ENCODE measurements at regions not wholly inside any gene's neighbourhood (a gene's known extent, or its start where the extent isn't known, plus 50 kb on each side); places are given as distances from the start of the nearest gene placed in this dataset.

DNA sequence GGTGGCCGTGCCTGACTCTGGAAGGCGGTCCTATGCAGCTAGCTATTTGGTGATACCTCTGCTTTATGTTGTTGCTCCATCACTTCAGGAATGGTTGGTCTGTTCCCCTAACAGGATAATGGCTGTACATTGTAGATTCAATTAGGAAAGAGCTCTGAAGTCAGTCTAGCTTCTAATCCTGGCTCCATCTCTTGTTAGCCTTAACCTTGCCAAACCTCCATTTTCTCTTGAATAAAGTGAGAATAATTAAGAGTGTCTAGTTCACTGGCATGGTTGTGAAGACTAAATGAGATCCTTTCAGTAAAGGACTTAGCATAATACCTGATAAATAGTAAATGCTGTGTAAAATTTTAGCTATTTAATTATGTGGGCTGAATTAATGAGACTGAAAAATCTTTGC is 262.5 kb upstream of the ARHGAP20 start:
- no peak for DNase-seq

DNA sequence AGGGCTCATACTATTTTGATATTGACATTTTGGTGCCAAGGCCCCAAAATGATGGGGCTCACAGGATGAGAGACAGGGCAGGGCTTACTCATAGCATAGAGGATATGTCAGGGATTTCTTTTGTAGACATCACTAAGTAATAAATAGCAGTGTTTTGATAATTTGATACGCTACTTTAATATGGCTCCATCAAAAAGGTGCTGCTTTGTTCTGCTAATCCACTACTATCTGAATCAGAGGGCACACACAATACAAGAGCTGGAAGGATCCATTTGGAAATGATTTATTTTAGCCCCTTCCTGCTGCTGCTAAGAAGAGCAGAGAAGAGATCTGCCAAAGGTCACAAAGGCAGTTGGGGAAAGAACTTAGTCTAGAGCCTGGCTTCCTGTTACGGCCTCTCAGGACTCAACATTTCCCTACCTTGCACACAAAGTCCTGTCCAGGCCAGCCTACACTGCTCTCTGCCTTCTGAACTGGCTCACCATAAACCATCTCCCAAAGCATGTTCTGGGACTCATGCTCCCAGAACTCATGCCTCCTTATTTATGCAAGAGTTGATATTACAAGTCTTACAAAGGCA is 261.3 kb upstream of the ARHGAP20 start:
- DNase-seq = no peak

DNA sequence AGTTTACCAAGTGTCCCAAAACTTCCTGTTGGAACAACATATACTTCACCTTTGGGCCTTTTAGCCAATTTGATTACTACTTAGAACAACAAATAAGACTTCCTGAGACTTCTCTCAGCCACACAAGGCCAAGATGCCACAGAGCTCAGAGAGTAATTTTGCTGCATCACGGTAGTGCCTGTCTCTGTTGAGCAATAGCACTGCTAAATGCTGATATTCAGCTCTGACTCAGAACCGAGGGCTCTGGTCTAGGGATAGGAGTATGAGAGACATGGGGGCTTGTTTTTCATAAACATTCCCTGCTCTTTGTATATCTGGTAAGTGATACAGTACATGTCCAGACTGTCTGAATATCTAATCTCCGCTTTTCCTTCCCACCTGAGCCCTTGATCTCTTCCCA is 260.4 kb upstream of the ARHGAP20 start:
- DNase-seq = no peak

DNA sequence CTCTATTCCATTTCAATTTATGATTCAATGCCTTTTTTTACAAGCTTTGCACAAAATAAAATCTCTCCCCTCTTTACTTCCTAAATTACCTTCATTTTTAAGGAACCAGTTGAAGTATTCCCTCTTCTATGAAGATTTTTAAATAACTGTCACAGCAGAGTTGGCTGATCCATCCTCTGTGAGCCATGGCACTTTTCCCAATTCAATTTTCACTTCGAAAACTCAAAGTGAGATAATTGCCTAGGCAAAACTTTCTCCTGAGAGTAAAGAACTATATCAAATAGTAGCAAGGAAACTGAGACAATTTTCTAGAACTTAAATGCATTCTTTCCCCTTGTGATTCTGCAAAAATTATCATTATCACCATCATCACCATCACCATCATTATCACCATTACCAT is 259.9 kb upstream of the ARHGAP20 start:
- DNase-seq = no peak

DNA sequence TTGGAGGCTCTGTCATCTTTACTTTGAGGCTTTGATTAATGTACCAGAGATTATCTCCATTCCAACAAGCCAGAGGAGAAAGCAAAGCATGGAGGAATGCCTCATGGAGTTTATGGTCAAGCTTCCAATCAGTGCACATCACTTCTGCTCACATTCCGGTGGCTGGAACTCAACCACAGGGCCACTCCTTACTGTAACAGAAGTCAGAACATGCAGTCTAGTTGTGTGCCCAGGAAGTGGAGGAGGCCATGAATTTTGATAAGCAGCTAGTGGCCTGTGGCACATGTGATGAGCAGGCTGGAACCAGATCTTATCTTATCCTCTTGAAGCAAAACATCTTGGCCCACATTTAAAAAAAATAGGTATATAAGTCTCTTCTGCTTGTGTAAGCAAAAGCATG is 258.9 kb upstream of the ARHGAP20 start:
- DNase-seq = no peak

DNA sequence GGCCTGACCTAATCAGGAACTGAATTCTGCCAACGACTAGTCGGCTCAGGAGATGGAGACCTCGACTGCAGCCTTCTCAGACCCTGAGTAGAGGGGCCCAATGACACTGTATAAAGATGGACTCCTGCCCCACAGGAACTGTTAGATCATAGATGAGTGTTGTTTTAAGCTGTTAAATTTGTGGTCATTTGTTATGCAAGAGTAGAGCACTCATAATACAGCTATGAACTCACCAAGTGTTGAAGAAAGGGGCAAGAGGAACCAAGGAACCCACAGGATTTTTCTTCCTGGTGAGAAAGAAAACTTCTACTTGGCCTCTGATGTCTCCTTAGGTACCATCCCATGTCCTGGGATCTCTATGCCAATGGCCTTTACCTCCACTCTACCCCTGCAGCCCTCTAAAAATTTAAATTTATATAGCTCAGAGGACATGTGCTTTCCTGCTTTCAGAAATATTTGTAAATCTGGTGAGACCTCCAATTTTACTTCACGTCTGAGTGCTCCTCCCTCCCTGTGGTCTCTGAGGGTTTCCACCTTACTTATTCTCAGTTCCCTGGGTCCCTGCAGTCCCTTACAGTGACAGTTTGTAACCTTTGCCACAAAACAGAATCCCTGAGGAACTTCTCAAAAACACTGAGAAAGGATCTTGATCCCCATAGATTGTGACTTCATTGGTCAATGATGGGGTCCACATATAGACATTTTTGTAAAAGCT is 256.3 kb upstream of the ARHGAP20 start:
- no peak for DNase-seq

DNA sequence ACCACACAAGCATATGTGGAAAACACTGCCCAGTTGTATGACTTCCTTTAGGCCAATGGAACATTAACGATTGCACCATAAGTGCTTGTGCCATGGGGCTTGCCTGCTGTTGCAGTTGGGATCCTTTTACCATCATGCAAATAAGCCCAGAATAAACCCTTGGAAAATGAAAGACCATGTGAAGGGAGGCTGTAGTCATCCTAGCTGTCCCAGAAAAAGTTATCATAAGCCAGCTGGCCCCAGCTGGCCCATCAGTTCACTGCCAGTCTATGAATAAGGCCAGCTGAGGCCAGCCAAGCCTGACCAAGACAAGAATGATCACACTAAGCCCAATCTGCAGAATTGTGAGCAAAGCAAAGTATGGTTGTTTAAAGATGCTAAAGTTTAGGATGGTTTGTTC is 253.9 kb upstream of the ARHGAP20 start:
- no peak for DNase-seq

DNA sequence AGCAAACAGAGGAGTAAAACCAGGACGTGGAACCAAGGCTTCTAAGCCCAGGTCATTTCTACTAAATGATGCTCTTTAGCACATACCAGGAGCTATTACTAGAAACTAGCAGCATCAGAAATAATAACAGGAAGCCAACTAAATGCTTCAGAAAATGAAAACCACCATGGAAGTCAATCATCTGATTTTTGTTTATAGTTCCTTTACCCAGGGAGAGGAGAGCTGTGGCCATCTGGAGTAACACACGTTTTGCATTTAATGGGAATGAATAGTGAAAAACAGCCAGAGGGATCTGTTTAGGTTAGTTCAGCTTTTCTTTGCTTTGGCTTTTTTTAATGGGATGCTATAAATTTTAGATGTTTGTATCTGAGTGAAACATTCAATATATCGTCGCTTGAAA is 250.7 kb upstream of the ARHGAP20 start:
- DNase-seq = no peak

DNA sequence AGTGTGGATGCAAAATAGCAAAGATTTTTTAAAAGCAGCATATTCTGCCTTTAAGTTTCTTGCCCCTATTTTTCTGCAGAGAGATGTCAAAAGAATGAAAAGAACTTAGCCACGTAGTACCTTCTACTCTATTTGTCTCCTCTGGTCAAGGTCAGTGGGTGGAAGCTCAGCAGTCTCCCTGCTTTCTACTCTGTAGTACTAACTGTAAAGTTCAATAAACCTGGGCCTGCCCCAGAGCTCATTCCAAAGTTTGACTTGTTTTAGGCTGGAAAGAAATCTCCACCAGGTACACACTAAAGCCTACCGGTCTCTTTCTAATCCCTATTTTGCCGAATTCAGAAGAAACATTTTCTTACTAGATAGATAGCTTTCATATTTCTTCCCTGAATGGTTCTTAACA is 247.9 kb upstream of the ARHGAP20 start:
- no peak for DNase-seq

DNA sequence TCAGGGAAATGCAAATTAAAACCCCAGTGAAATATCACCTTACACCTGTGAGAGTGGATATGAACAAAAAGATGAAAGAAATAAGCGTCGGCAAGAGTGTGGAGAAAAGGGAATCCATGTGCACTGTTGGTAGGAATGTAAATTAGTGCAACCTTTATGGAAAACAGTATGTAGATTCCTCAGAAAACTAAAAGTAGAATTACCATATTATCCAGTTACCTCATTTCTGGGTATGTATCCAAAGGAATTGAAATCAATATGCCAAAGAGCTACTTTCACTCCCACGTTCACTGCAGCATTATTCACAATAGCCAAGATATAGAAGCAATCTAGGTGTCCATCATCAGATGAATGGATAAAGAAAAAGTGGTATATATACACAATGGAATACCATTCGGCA is 246.0 kb upstream of the ARHGAP20 start:
- no peak for DNase-seq

DNA sequence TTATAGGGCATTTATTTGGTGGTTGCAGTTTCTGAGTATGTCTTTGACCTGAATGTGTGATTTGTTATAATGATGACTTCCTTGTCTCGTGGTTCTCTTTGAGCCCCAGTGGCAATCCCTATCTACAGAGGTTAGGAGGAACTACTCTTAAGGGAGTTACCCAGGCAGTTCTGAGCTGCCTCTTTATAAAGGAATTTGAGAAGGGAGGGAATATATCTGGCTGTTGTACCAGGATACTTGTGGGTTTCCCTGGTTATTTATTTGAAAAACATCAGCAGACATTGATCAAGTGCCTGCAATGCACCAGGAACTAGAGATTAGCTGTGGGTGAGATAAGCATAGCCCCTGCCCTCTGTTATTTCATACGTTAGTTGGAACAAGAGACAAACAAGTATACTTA is 243.5 kb upstream of the ARHGAP20 start:
- no peak for DNase-seq

DNA sequence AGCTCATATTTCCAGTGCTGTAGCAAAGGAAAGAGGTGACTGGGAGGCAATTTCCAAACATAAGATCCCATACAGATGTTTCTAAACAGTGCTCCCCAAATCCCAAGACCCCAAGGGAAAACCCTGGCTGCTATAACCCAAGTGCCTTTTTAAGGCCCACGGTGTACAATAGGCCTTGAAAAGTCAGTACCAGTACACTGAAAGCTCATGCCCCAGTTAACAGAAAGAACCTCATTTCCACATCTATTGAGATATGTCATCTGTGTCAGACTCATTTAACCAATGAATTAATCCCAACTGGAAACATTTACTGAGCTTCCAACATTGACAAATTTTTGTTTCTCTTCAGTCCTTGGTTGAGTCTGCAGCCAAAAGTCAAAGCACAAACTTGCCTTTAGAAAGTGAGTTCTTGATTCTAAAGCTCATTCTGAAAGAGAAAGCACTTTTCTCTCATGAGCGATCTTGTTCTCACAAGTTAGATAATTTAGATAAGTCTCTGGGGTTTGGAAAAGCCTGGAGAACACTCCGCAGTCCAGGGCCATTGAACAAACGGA is 239.8 kb upstream of the ARHGAP20 start:
- no peak for DNase-seq

DNA sequence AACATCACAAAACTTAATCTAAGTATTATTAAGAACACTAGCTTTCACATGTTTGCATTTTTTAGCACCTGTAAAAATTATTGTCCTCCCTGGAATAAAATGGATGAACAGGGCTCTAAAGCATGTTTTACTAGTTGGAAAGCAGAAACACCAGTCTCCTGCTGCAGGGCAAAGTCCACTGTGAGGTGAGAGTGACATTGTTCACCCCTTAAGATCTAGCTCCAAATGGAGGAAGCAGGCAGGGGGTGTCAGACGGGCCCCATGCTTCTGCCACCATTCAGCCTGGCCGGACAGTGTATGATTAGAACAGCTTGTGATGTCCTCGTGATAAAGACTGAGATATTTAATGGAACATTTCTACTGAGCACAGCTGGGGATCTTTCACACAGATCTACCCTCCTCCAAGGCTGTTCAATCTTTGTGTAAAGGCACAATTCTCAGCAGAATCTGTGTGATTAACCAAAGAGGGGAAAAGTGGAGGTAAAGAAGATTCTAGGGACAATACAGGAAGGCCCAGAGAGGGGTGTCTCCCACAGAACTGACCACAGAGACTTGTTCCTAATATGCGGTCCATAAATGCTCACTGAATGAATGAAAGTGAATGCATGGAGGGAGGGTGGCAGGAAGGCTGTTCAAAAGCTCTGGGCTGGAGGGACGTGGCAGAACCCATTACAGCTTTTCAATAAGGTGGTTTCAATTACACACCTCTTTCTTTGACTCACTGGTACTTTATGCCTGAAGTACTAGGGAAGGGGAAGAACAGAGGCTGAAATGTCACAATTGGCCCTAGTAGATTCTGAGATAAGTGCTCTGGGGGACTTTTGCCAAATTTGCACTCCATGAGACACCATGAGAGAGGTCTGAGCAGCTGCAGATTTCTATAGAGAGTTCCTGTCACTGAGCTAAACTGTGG is 239.1 kb upstream of the ARHGAP20 start:
- DNase-seq = peak; percentile 79

DNA sequence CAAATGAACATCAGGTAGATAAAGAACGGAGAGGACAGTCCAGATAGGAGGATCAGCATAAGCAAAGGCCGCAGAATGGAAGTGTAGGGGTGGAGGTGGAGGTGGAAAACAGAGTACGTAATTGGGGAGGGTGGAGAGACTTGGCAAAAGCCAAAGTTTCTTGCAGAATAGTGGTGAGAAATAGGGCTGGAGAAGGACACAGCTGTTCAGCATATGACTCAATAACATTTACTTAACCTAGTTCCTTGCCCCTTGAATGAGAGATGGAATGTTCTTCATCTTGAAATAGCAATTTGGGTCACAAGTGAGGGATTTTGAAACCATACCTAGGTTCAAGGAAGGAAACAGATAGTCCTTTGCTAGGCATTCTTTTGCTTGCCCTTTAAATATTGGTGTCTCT is 235.9 kb upstream of the ARHGAP20 start:
- no peak for DNase-seq

DNA sequence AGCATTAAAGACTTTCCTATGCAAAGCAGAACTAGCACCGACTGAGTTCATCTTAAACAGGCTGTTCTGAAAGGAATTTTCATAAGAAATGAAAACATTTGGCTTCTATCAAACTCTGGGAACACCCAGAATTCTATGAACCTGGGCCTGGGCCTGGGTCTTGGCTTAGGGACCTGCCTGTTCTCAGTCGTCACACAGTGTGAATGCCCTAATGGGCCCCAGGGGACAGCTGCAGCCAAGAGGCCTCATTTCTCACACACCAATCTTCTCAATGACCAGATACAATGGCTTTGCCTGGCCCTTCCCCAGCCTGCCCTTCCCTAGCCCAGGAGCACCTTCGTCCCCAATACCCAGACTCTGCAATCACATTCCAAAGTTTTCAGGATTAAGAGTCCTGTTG is 234.9 kb upstream of the ARHGAP20 start:
- DNase-seq = no peak

DNA sequence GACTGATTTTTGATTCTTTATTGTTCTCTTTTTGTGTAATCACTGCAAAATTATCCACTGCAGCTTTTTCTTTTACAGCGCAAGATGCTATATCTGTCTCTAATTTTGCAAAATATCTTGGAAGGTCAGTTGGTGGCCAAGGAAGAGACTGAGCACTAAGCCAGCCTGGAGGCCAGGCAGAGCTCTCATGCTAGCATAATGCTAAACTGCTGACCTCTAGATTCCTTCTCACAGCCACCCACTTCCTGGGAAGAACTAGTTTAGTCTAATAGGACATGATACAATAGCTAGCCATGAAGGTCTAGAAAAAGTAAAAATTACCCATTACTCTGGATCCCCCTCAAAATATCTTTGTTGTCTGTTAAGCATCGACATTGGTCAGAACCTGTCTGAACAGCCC is 227.2 kb upstream of the ARHGAP20 start:
- DNase-seq = no peak

DNA sequence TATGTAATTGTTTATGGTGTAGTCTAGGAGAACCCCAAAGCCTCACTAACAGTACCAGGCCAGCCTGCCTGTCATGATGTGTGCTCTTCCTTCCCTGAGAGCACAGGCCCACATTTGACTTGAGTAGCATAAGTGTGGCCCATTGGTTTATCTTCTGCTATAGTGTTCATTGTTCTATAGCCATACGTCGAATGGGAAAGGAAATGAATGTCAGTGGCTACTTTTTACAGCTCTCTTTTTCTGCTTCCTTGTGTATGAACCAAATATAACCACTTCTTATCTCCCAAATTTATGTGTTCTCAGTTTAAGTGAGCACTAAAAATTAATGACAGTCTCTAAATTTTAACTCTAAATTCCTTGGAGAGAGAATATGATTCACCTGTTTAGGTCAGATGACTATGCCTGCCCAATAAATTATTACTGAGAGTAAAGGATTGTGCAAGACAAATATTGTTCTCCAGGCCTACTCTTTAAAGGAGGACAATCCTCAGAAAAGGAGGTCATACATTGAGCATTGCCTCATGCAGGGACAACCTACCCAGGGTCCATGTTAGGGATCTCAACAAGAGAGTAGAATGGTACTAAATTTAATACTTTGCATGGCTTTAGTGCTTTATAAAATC is 222.9 kb upstream of the ARHGAP20 start:
- DNase-seq = no peak

DNA sequence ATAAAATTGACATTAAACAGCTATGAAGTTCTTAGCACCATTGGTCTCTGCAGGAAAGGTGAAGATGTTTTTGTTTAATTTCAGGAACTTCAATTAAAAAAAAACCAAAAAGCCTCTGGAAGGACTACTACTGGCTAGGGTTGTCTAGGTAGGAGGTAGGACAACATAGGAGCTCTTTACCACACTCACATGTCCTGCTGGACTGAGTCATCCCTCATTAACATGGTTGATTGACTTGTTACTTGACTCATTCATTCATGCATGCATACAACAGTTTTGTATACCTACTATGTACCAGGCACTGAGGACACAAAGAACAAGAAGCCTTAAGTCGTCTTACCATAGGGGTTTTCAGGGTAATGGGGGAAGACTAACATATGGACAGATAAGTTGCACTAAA is 216.9 kb upstream of the ARHGAP20 start:
- no peak for DNase-seq

DNA sequence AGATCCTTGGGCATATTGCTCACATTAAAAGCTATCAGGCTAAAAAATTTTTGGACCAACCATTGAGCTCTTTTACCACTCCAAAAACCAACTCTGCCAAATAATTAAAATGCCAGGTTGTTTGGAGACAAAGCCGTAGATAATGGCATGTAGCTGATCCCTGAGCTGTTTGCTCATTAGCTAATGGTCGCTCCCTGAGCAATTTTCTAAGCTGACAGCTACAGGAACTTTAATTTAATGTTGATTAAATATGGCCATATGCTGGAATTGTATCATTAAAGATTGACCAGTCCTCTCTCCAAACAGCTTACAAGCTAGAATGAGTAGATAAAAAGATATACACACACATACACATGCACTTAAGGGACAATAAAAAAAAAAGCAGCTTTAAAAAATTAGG is 216.2 kb upstream of the ARHGAP20 start:
- no peak for DNase-seq

DNA sequence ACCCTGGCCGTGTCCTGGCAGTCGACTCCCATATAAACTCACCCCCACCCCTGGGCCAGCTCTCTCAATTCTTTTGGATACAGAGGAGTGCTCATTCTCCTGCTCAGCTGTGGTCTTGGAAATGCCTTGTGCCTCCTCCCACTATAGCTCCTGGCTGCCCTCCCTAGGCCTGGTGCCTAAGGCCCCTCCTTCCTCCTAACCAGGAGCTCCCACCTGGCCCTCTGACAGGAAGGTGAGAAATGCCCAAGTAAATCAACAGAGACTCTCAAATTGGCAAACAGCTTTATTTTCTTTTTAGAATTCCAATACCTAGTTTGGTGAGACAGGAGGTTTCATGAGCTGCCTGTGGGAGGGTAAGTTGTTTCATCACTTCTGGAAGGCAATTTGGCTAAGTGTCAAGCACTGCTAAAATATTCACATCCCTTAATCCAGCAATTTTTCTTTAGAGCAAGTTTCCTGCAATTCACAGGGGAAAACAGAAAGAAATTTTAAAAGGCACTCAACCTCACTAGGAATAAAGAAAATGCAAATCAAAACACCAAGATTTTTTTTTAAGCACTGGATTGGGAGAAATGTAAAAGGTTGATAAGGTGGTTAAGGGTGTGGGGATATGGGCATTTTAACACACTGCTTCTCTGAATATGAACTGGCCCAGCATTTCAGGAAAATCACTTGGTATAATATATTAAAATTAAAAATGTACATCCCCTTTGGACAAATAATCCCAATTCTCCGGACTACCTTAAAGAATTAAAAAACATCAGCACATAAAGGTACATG is 209.7 kb upstream of the ARHGAP20 start:
- no peak for DNase-seq

DNA sequence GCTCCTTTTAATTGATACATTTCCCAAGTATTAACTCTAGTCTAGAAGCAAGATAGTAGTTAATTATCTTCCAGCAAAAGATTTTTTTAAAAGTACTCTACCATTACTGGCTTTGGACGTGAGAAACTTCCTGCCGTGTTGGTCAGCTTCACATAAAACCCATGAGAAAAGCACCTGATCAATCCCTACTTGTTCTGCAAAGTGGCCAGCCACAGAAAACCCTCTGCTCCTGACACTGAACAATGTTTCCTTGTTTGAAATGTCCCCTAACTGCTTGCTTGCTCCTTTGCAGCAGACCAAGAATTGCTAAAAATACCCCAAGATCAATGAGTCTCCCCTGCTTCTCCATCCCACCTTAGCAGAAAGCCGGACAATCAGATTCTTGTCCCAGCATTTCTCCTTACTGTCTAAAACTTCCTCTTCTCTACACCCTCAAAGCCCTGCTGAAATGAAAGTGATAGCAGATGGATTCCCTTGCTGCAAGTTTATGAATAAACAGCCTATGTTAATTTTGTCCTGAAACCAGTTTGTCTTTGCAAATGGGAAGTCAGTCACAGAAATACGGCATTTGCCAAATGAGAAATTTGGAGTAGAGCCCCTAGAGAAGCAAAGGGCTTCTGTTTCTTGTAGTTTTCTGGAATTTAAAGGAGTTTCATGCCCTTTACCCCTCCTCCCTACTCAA is 207.1 kb upstream of the ARHGAP20 start:
- DNase-seq = no peak

DNA sequence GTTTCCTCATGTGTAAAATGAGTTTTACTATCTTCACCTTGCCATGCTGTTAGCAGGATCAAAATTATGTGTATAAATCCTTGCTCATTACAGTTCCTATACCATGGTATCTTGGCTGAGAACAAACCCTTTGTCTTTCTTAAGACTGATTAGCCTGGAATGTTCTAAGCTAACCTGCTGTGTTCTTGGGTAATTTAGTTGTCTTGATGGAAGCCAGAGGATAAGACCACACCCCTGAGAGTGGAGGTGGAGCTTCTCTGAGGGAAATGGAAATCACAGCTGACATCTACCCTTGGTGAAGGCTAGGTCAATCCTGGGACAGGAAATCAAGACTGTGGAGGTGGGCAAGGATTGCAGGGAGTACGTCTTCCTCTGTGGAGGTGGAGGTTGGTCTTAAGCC is 206.1 kb upstream of the ARHGAP20 start:
- DNase-seq = no peak

Data from NCI-H2107 (cell line).